HG03039 (cell line): ENCODE measurements at regions not wholly inside any gene's neighbourhood (a gene's known extent, or its start where the extent isn't known, plus 50 kb on each side); places are given as distances from the start of the nearest gene placed in this dataset.
A peak's percentile ranks its signal among the peaks of the same experiment; 100 is the strongest.

Experiments
- ATAC-seq: cut with Tn5 transposase; IDR thresholded peaks from one replicate; pipeline ENCODE4 v1.9.1; 2021; ENCODE audit warnings: mild to moderate bottlenecking, moderate library complexity; ENCODE audit not compliant: unreplicated experiment

DNA sequence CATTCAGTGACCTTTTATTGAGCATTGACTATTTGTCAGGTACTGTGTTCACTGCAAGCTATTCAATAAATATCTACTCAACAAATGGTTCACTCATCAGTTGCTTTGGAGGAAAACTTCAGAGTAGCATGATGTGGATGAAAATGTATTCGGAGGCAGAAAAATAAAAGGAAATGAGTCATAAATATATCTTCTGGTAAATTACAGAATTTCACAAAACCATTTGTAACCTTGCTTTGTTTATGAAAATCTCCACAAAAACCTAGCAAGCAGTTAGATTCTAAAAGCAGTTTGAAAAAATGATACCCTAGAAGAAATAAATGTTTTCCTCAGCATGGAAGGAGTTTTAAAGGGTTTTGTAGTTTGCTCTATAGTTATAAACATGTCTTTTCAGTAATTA is 399.6 kb downstream of the LMO7 start:
- ATAC-seq, result no peak

DNA sequence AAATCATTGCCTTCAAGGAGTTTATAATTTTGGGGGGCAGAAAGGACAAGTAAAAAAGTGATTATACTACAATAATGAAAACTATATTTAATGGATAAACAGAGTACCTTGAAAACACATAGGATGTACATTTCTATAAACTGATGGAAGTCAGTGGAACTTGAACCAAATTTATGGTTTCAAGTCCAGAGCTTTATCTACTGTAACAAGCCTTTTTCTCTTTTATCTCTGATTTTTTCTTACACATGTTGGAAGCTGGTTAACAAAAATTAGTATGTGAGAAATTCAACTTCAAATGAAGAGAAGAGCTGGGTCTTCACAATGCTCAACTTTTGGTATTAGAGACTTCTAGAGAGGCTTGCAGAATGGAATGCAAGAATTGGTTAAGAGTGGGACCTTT is 393.6 kb downstream of the LMO7 start:
- ATAC-seq, result no peak

GRCh38 chr13:76029088-76029487 is 393.0 kb downstream of the LMO7 start:
- ATAC-seq, result no peak

- no peak for ATAC-seq
Observed at GRCh38 chr13:76027131-76027530, 391.0 kb downstream of the LMO7 start.

DNA sequence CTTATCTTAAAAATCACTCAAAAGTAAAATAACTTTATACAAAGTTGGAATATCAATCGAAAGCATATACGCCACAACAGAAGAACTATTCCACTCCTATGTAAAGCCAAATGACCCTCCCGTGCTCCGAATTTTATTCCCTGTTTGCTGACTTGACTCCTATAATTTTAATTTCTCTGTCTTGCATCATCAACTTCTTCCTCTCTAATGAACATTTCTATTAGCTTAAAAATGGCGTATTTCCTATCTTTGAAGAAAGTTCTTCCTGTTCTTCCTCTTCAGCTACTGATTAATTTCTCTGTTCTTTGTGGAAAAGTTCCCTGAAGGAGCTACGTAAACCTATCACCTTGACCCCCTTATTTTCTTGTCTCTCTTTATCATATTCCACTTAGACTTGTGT is 389.3 kb downstream of the LMO7 start:
- ATAC-seq, result no peak

DNA sequence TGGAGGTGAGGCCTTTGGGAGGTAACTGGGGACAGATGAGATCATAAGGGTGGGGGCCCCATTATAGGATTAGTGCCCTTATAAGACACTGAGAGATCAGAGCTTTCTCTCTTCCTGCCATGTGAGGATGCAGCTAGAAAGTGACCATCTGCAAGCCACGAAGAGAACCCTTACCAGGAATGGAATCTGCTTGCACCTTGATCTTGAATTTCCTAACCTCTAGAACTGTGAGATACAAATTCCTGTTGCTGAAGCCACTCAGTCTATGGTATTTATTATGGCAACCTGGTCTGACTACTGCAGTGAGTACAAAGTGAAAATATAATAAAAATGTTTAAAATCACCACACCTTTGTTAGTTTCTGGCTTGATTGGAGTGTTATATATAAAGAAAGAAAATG is 388.0 kb downstream of the LMO7 start:
- no peak for ATAC-seq

DNA sequence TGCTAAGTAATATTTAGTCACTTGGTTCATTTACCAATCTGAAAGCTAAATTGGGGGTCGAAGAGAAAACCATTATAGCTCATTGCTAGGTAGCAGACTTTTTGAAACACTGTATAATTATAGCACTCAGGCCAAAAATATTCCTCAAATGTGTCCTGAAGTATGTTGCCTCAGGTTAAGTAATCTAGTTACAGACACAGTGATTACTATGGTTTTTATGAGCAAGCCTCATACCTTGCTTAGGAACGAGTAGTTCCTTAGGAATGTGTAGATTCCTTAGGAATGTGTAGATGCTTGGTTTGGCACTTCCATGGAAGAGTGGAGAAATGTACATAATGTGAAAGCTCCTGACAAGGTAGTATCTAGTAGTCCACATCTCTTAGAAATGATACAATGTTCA is 387.5 kb downstream of the LMO7 start:
- ATAC-seq, result no peak

GRCh38 chr13:76020421-76020955 is 384.4 kb downstream of the LMO7 start:
- ATAC-seq, result no peak

DNA sequence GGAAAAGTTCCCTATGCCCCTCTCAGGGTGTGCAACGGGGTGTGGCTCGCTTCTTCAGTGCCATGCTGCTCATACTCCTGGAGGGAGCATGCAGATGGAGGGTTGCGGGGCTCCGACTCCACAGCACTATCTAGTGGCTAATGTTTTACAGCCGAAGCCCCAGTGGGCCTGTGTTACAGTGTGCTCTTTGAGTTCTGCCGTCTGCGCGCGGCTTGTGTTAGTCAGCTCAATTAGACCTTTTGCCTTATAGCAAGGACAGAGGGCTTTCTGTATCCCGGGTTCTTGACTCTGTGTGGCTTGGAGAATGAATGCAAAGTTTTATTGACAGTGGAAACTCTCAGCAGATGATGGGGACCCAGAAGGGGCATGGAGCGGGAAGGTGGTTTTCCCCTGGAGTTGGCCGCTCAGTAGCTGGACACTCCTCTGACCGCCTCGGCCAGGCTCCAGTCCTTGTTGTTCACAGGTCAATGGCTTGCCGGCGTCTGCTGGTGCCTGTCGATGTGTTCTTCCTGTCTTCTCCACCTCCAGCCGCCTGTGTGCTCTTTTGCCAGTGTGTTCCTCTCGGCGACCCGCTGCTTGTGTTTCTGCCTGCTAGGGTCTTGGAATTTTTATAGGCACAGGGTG is 383.4 kb downstream of the LMO7 start:
- no peak for ATAC-seq

DNA sequence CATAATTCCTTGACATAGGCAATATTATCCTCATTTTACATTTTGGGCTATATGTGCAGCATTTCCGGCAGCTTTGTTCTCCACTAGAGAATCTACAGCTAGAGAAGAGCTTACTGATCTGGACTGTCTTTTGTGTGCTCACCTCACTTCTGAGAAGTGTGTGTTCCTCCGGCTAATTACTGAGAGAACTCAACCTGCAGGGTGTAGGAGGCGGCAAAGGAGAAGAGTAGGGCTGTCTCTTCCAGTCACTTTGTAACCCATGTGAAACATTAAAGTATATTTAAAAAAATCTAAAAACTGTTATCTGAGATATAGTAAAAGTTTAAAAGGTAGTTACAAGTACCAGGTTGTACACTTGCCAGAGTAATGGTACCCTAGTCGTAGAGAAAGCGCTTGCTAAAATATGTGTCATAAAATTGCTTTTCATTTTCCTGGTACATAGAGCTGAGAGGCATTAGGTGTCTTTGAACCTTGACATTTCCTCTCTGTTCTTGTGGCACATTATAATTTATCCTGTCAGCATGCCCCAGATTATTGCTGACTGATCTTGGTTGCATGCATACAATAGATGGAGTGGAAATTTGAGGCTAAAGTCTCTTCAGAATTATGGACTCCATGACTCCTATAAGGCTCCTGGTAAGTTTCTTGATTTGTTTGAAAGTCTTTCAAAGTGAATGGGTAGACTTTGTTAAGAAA is 381.9 kb downstream of the LMO7 start:
- ATAC-seq, result no peak

DNA sequence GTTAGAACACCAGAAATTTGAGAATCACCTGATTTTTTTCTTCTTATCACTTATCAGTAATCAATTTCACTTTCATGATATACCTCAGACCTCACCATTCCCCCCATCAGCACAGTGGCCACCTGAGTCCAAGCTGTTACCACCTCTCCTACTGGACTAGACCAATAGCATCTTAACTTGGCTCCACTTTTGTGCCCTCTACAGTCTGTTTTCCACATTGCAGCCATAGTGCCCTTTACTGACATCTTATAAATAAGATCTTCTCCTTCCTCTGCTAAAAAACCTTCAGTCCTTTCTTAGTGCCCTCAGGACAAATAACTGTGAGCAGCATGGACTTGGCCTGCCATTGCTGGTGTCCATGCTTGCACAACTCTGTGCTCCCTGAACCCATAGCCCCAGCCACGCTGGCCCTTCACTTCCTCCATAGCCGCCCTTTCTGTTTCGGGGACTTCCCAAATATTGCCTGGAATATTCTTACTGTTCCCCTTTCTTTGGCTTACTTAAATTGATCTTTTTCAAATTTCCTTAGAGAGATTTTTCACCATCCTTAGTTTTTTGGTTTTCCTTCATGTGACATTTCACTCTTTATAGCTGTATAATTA is 380.8 kb downstream of the LMO7 start:
- ATAC-seq, result peak; percentile 78

DNA sequence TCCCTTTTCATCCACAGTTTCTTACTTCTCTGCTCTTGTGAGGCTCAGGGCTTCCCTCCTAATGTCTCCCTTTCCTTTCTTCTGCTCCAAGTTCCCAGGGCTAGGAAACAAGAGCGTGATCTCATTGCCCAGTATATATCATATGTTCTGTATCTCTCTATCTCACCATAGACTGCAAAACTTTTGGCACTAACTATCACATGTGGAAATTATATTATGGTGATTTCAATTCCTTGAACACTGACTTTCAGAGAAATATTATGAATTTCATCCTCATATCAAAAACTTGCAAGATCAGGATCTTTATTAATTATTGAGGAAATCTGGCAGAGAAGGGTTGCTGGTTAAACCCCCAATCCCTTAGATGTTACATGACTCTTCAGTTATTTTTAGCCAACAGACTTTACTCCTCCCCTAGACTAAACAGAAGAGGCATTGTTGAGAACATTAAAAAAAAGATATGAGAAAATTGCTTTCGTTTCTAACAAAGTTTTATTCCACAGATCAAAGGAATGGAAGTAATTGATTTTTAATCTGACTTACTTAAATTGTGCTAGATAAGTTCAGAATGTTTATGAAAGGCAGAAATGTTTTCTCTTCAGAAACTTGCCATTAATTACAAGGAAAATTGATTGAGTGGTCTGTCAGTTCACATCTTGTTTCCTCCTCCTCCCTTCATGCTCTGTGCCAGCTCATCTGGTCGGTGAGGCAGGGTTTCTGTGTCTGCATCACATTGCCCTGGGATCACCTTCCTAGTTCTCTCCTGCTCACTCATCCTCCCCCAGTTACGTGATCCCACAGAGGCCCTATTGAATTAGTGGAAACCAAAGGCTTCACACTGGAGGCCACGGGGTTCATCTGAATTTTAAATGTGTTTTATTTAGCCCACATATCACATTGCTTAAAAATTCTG is 378.5 kb downstream of the LMO7 start:
- no peak for ATAC-seq

GRCh38 chr13:76012091-76012721 is 376.1 kb downstream of the LMO7 start:
- ATAC-seq, result no peak

DNA sequence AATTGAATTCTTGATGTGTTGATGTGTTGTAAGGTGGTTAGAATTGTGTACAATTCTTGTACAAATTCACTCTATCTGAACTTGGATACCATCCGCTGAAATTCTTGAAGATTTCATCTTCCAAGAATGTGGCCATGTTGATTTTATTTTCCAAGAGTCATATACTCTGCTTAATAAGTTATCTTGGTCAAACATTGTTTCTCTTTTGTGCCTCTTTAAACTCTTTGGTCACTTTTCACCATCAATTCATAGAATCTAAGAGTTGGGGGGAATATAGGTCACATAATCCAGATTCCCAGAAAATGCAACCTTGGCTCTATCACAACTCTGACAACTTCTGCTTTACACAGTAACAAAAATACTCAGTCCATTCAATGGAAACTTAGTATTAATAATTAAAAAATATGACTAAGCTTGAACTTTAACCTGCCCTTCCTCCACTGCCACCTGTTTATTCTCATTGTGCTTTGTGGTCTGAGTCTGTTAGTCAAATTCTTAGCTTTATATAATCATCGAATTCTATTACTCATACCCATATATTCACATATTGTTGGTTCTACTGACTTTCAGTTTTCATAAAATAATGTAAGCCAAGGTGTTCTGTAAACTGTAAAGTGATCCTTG is 373.2 kb downstream of the LMO7 start:
- no peak for ATAC-seq

- no peak for ATAC-seq
Observed at GRCh38 chr13:76004416-76004815, 368.3 kb downstream of the LMO7 start.

DNA sequence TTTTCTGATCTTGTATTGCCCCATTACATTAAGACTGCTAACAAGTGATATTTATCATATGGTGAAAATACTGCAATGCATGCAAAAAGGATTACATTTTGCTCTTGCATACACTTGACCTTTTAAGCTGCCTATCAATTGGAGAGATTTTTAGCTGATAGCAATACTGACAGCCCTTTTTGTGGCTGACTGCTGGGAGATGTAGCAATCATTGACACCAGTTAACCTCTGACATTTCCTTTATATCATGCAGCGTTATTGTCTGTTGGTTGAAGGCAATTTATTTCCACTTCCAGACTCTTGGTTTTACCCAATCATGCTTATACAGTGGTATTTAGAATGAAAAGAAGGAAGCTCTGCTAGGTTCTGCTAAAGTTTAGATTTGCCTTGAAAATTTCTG is 364.0 kb downstream of the LMO7 start:
- no peak for ATAC-seq

GRCh38 chr13:75996582-75996981 is 360.5 kb downstream of the LMO7 start:
- no peak for ATAC-seq

DNA sequence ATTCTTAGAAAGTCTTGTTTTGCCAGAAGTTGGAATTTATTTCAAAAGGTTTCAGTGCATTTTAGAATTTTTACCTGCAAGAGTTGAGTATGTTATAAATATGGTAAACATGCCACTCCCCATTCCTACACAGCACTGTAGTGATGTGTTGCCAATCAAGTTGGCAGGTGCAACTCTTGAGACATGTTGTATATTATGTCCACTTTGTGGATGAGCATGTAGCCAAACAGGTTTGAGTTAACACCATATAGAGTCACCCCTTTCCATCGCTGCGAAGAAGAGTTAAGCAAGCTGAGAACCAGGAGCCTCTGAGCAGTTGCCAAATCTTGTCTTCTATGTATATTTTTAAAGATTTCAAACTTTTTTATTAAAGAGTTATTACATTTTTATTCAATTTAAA is 359.8 kb downstream of the LMO7 start:
- no peak for ATAC-seq

GRCh38 chr13:75993823-75994222 is 357.7 kb downstream of the LMO7 start:
- ATAC-seq, result no peak

GRCh38 chr13:75993241-75993640 is 357.1 kb downstream of the LMO7 start:
- ATAC-seq, result no peak
